Esophagus squamous epithelium (tissue), 4 donors: ENCODE measurements at regions not wholly inside any gene's neighbourhood (a gene's known extent, or its start where the extent isn't known, plus 50 kb on each side); places are given as distances from the start of the nearest gene placed in this dataset.

Experiments used
- POLR2A ChIP-seq, 4 donors: fragments of 450-650 bp; IDR thresholded peaks; one replicate each; pipeline ENCODE4 v1.6.1; 2017; ENCODE audit warnings: antibody characterized with exemption in 4 of 4, mild to moderate bottlenecking in 4 of 4, moderate library complexity in 3 of 4
- TF ChIP-seq, protein P1 (sequence below), 6 experiments: fragments of 450-650 bp in 4 of 6; fragments of 200-600 bp in 2 of 6; sonication (generic) in 2 of 6; IDR thresholded peaks; one replicate each; pipeline ENCODE4 v1.5.1; 2016 to 2019; ENCODE audit warnings: antibody characterized with exemption in 6 of 6, mild to moderate bottlenecking in 4 of 6, moderate library complexity in 4 of 6

DNA sequence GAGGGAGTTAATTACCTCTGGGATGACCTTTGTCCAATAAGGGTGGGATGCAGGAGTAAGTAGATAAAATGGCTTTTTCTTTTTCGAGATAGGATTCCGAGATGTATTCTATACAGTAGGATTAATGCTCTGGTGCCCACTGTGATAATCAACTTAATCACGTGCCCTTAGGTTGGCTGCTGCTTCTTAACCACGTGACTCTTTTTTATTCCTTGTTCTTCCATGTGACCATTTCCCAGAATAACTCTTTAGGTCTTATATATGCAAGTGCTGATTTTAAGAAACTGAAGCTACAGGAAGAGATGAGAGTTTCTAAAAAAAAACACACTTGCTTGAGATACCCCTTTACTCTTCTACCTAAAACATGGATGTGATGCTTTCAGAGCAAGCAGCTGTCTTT lies 1628.9 kb downstream of the PCDH7 start:
- TF ChIP-seq, protein P1, sequence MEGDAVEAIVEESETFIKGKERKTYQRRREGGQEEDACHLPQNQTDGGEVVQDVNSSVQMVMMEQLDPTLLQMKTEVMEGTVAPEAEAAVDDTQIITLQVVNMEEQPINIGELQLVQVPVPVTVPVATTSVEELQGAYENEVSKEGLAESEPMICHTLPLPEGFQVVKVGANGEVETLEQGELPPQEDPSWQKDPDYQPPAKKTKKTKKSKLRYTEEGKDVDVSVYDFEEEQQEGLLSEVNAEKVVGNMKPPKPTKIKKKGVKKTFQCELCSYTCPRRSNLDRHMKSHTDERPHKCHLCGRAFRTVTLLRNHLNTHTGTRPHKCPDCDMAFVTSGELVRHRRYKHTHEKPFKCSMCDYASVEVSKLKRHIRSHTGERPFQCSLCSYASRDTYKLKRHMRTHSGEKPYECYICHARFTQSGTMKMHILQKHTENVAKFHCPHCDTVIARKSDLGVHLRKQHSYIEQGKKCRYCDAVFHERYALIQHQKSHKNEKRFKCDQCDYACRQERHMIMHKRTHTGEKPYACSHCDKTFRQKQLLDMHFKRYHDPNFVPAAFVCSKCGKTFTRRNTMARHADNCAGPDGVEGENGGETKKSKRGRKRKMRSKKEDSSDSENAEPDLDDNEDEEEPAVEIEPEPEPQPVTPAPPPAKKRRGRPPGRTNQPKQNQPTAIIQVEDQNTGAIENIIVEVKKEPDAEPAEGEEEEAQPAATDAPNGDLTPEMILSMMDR (IDR thresholded peaks at IDR 0.05) = no peak
- TF ChIP-seq POLR2A (IDR thresholded peaks at IDR 0.05) = no peak
